NCI-H1694 treated with DMSO at 0.1 percent for 48 hours (cell line): ENCODE measurements at regions not wholly inside any gene's neighbourhood (a gene's known extent, or its start where the extent isn't known, plus 50 kb on each side); places are given as distances from the start of the nearest gene placed in this dataset.

Experiments
- DNase-seq: peaks from one replicate; lab custom pipeline; 2025; lab: John Stamatoyannopoulos, UW

- DNase-seq, result no peak
Measured at GRCh38 chr14:58814466-58814865, 176.7 kb downstream of the DACT1 start.

DNA sequence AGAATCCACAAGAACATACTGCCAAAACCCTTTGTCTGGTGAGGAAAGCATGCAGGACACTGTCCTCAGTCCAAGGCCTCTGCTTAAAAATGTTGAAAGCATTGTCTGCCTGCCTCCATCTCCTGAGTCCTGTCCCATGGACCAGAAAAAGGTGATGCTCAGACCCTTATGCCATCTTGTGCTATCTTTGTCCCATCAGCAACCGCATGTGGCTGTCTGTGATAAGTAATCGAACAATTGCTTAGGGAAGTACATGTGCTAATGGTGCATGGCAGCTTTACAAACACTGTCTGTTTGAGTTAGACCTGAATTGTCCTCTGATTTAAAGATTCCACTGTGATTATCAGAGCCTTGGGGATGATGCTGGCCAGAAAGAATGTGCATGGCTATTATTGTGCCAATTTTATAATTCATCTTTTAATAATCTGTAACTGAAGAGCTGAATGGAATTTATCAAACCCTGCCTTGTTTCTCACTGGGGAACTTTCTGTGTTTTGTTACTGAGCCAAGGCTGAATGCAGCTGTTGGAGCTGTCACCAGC is 177.5 kb downstream of the DACT1 start:
- no peak for DNase-seq

- no peak for DNase-seq
Measured at GRCh38 chr14:58815794-58816193, 178.0 kb downstream of the DACT1 start.

- DNase-seq, result no peak
Measured at GRCh38 chr14:58816416-58817115, 178.8 kb downstream of the DACT1 start.

DNA sequence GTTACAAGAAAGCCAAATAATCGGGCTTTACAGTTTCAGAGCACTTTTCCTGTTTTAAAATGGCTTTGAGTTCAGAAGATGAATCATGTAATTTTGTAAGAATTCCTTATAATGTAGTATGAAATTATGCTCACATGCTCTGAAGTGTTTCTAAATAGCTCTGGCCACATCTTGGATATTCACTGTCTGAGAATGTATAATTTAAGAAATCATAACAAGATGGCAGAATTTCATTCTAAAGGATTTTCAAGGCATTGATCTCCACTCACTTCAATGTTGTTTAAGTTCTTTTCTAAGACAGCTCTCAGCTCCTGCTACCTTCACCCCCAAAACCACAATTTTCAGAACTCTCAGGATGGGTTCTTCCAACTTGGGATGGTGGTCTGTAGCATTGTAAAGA is 180.1 kb downstream of the DACT1 start:
- no peak for DNase-seq

- DNase-seq, result no peak
Measured at GRCh38 chr14:58820032-58820431, 182.3 kb downstream of the DACT1 start.

DNA sequence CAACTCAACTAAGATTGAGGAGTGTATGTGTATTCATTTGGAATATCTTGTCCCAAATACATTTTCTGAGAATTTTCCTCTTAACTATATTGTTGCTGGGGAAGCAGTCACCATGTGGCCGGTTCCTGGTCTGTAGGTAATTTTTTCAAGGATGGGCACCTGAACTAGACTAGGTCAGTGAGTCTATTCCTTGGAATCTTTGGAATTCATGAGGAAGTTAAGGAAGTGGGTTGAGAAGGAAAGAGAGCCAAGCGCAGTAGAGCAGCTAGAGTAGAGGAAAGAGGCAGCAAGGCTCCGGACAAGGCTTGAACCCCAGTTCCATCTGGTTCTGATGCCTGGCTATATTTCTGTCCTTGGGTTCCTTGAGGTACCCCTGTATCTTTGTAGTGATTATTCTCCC is 183.7 kb downstream of the DACT1 start:
- DNase-seq, result no peak

DNA sequence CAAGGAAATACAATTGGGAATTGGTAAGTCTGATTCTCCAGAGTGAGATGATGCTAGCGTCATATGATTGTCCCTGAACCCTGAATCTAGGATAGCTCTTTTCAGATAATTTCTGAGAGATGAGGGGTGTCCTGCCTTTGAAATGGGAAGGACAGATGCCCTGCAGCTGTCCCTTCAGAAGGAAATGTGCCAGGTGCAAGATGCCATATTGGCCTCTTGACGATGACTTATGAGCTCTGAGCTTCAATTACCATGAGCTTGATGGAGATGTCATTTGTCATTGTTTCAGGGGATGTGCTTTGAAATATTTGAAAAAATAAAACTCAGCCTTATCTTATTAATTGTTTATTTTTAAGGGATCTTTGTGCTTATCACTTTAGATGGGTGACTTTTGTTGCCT is 185.1 kb downstream of the DACT1 start:
- no peak for DNase-seq

GRCh38 chr14:58823312-58823711 is 185.6 kb downstream of the DACT1 start:
- DNase-seq, result no peak

- no peak for DNase-seq
Measured at GRCh38 chr14:58824106-58824505, 186.3 kb downstream of the DACT1 start.

DNA sequence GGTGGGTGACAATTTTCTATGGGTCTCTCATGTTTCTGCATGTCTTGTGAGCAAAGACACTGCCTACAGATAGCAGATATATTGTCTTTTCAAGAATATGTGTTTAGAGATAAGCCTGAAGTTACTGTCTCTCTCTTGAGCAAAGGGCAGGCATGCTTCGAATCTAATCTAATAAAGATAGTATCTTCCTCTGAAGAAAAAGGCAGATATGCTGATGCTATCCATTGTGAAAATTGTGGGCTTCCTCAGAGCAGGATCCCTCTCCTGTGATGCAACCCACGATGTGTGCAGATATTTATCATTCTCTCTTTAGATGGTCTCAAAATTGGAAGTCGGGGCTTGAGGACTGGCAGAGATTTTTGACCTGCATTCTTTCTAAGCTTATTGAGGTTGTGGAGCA is 187.0 kb downstream of the DACT1 start:
- no peak for DNase-seq

DNA sequence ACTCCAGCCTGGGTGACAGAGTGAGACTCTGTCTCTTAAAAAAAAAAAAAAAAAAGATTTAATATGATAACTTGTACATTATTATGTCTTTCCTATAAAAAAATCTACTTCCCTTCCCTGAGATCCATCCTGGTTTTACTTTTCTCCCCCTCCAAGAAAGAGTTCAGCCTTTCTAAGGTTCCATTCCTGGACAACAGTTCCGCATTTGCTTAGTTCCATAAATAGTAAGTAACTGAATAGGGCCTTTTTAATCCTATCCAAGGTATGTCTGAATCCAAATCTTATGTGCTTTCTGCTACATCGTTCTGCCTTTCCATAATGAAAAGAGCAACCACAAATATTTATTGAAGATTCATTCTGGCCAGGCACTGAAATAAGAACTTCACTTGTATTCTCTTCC is 187.8 kb downstream of the DACT1 start:
- no peak for DNase-seq

GRCh38 chr14:58826845-58827686 is 189.3 kb downstream of the DACT1 start:
- DNase-seq, result no peak

DNA sequence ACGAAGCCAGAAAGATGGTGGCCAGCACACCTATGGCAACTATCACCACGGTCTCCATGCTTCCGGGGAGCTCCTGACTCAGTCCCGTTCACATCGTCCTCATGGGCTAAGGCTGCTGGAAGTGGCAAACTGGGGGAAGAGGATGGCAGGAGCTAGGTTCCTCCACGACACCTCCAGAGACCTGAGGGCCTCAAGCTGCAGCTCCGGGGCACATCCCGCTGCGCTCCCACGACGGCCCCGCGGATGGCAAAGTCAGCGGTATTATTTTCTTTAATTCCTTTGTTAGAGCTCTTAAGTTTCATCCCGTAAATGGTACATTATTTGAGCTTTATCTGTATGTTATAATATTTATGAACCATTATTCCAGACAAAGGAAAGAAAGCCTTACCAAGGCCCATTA is 190.5 kb downstream of the DACT1 start:
- no peak for DNase-seq

DNA sequence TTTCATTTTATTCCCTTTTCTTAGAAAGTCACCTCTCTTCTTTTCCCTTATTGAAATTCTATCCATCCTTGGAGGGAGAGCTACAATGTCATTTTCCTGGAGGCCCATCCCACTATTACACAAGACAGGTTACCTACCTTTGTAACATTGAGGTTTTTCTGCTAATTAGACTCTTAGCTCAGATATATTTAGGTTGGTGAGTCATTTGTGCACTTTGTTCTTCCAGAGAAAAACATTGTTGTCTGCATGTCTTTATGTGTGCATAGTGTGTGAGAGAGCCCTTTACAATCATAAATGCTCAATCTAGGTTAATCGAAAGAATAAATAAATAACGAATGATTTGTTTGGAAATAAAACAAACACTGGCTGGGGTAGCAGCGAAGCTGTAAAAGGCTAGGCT is 191.8 kb downstream of the DACT1 start:
- DNase-seq, result no peak

DNA sequence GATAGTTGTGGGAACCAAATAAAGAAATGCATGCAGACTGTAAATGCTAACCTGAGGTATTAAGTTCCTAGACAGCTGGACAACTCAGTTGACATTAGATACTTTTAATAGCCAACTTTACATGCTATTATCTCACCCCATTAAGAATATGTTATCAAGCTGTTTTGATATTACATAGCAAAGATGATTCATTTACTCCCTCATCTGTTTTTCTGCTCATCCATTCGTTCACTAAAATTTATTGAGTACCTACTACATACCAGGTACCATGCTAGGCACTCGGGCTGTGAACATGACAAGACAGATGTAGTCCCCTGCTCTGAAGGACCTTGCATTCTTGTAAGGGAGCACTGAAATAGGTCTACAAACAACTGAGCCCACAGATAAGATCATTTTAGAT is 192.4 kb downstream of the DACT1 start:
- DNase-seq, result no peak

DNA sequence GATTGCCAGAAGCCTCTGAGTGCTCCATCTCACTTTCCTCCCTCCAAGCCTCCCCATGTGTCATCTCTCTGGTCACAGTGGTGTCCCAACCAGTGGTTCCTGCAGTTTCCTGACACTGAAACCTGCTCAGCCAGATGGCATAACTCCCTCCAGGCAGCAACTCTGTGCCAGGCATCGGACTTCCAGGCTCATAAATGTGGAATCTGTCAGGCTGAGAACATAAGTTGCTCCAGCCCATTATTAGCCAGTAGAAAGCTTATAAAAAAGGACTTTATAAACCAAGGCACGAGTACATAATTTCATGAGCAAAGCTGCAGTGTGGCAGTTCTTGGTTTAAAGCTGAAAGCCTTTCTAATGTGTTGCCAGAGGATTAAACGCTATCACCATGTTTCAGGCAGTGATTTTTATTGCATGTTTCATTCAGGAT is 194.3 kb downstream of the DACT1 start:
- peak; percentile 64 for DNase-seq

DNA sequence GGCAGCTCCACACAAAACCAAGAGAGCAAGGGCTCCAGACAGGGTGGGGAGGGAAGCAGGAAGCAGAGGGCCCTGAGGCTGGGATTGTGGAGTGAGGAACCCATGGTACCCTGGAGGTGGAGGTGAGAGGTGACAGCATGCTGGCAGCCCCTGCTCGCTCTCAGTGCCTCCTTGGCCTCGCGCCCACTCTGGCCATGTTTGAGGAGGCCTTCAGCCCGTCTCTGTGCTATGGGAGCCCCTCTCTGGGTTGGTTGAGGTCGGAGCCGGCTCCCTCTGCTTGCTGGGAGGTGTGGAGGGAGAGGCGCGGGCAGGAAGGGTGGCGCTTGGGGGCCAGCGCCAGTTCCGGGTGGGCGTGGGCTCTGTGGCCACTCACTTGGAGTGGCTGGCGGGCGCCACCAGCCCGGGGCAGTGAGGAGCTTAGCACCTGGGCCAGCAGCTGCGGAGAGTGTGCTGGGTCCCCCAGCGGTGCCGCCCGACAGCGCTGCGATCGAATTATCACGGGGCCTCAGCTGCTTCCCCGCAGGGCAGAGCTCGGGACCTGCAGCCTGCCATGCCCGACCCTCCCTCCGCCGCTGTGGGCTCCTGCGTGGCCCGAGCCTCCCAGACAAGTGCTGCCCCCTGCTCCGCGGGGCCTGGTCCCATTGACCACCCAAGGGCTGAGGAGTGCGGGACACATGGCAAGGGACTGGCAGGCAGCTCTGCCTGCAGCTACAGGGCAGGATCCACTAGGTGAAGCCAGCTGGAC is 196.0 kb downstream of the DACT1 start:
- DNase-seq, result no peak

GRCh38 chr14:58836303-58836974 is 198.7 kb downstream of the DACT1 start:
- no peak for DNase-seq

DNA sequence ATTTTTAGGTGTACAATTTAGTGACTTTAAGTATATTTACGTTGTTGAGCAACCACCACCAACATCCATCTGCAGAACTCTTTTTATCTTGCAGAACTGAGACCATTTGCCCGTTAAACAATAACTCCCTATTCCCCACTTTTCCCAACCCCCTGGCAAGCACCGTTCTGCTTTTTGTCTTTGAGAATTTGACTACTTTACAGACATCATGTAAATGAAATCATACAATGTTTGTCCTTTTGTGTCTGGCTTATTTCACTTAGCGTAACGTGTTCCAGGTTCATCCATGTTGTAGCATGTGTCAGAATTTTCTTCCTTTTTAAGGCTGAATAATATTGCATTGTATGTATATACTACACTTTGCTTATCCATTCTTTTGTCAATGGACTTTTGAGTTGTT is 201.5 kb downstream of the DACT1 start:
- no peak for DNase-seq

DNA sequence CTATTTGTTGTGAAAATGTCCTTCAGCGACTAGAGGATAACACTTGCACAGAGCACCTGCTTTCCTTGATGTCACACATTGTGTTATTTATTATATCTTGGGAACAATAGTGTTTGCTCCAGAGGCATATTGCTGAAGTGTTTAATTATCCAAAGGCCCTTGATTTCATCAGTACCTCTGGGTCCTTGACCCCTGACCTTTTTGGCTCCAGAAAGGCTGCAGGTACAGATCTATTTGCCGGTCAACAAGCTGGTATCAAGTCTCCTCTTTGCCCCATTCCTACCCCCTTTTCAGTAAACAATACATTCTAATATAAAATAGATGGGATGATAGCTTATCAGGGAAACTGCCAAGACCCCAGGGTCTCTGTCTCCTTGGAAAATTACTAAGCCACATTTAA is 206.8 kb downstream of the DACT1 start:
- DNase-seq, result no peak
